GM18873 (cell line): ENCODE measurements at regions not wholly inside any gene's neighbourhood (a gene's known extent, or its start where the extent isn't known, plus 50 kb on each side); places are given as distances from the start of the nearest gene placed in this dataset.

ENCODE experiments used
- ATAC-seq: cut with Tn5 transposase; IDR thresholded peaks from one replicate; pipeline ENCODE4 v1.9.1; 2021; ENCODE audit warnings: mild to moderate bottlenecking, moderate library complexity, moderate number of reproducible peaks; ENCODE audit not compliant: unreplicated experiment, low FRiP score

- ATAC-seq = no peak
Observed at GRCh38 chr12:94760786-94761185, 110.4 kb upstream of the TMCC3 start.

DNA sequence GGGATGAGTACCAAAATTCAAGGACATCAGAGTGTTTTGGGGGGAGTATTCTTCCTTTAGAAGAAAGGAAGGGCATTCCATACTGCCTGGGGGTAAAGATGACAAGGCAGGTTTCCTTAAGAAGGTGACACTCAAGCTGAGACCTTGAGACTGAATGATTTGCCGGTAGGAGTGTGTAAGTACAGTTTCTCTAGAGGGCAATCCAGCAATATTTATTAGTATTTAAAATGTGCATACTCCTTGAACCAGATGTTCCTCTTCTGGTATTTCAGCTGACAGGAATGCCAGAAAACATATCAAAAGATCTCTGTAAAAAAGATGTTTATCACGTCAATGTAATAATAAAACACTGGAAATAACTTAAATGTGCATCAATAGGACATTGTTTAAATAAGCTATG is 106.4 kb upstream of the TMCC3 start:
- no peak for ATAC-seq

- ATAC-seq = no peak
Observed at GRCh38 chr12:94755598-94755997, 105.2 kb upstream of the TMCC3 start.

DNA sequence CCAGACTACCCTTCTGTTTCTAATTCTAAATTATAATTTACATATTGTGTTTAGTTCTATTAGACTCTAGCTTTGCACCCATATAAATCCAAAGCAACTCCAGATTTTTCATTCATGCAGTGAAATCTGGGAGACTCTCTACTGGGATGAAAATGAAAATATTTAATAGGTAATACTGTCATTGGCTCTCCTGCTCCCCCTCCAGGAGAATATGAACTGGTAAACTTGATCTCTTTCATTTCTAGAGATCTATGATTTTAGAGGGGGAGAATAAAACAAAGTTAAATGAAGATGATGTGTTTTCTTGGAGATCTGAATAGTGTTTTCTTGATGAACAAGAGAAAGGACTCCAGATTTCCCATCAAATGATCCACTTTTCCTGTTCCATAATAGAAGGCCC is 104.3 kb upstream of the TMCC3 start:
- ATAC-seq = no peak

- ATAC-seq = no peak
Observed at GRCh38 chr12:94753036-94753679, 102.8 kb upstream of the TMCC3 start.

- ATAC-seq = no peak
Observed at GRCh38 chr12:94750864-94751263, 100.5 kb upstream of the TMCC3 start.

GRCh38 chr12:94749890-94750289 is 99.5 kb upstream of the TMCC3 start:
- ATAC-seq = no peak

GRCh38 chr12:94749455-94749854 is 99.1 kb upstream of the TMCC3 start:
- no peak for ATAC-seq

GRCh38 chr12:94748726-94749421 is 98.5 kb upstream of the TMCC3 start:
- ATAC-seq = no peak

DNA sequence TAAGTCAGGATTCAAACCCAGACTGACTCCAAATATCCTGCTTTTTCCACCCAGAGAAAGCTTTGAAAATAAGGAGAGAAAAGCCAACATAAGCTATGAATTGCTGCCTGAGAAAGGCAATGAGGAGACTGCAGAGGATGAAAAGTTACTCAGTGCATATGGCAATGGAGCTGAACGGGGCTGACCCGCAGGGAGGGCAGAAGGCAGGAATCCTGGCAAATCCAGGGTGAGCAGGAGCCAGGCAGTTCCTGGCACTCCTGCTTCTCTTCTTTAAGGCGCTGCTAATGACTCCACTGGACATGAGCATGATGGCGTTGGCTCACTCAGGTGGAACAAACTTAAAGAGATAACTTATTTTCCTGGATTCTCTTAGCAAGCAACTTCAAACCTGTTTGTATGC is 95.2 kb upstream of the TMCC3 start:
- no peak for ATAC-seq

DNA sequence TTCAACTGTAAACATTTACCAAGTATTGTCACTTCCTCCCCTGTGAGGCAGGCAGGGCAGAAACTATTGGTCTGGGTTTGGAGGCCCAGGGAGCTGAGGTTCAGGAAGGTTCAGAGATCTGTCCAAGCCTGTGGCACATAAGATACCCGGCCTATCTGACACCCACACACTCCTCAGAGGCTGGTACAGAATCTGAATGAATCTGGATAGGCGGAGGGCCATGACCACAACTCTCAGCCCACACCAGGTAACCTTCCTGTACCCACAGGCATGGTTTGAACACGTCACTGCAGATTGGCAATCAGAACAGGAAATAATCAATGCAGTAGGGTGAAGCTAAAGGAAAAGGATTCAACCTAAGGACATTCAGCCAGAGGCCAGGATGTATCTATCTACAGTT is 92.8 kb upstream of the TMCC3 start:
- ATAC-seq = no peak

DNA sequence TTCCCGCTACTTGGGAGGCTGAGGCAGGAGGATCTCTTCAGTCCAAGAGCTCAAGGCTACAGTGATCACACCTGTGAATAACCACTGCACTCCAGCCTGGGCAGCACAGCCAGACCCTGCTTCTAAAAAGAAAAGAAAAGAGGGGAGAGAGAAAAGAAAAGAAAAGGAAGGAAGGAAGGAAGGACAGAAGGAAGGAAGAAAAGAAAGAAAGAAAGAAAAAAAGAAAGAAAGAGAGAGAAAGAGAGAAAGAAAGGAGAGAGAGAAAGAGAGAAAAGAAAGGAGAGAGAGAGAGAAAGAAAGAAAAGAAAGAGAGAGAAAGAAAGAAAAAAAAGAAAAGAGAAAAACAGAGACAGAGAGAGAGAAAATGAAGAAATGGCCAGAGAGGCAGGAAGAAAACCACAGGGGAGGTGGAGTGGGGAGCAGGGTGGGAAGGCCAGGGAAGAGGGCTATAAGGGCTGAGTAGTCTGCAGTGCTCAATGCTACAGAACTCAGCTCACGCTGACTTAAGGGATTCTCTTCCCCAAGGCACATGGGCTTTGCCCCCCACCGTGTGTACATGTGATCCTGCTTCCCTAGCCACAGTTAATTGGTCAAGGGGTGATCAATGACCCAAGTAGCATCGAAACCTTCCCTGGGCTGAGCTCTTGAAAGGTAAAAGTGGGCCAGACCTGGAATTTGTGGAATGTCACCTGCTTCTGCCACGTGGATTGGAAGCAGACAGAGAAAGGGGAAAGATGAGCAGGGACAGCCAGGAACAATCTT is 90.4 kb upstream of the TMCC3 start:
- no peak for ATAC-seq

DNA sequence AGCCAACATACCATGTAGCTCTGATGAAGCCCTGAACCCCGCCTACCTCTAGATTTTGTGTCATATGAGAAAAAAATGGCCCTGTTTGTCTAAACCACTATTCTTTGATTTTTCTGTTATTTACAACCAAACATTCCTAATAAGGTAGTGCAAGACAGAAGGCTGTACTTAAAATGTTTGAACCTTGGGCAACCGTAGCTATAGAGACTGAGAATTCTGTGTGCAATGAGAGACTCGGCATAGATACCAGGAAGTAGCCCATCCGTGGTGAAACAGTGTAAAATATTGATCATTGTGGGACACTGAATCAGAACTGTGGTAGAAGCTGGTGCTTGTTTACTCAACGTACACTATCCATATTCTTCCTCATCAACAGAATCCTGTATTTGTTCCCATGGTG is 86.5 kb upstream of the TMCC3 start:
- ATAC-seq = no peak

GRCh38 chr12:94736004-94736403 is 85.6 kb upstream of the TMCC3 start:
- no peak for ATAC-seq

DNA sequence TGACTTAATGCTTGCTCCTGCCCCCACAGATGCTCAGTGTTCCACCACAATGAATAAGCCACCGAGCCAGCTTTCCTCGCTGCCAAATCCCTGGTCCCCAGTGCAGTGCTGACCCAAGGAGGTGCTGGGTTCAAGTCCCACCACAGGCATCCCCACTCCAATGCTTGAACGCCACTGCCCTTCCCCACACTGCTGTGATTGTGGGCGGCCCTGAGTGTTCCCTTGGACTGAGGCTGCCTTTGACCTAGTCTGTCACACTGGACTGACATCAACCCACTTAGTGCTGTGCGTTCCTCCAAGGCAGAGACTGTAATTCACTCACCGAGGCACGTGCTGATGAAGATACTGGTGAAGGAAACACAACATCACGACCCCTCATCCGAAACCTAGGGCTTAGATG is 83.4 kb upstream of the TMCC3 start:
- ATAC-seq = no peak

- no peak for ATAC-seq
Observed at GRCh38 chr12:94732367-94732990, 82.1 kb upstream of the TMCC3 start.

- ATAC-seq = no peak
Observed at GRCh38 chr12:94731733-94732360, 81.5 kb upstream of the TMCC3 start.

DNA sequence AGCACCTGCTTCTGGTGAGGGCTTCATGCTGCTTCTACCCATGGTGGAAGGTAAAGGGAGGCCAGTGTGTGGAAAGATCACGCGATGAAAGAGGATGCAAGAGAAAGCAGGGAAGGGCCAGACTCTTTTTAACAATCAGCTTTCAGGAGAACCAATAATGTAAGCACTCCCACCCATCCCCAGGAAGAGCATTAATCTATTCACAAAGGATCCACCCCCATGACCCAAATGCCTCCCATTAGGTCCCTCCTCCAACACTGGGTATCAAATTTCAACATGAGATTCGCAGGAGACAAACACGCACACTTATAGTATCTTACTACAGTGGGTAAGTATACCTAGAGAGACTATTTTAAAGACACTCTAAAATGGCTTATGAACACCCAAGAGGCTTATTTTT is 80.5 kb upstream of the TMCC3 start:
- ATAC-seq = no peak

GRCh38 chr12:94726236-94726835 is 76.0 kb upstream of the TMCC3 start:
- ATAC-seq = no peak

GRCh38 chr12:94725375-94726168 is 75.2 kb upstream of the TMCC3 start:
- no peak for ATAC-seq
